ENCODE measurements at regions not wholly inside any gene's neighbourhood (a gene's known extent, or its start where the extent isn't known, plus 50 kb on each side); places are given as distances from the start of the nearest gene placed in this dataset.

GRCh38 chr16:54212893-54213292 is 73.7 kb downstream of the IRX3 start:
- no peak for TF ChIP-seq CTCF (conservative IDR thresholded peaks at IDR 0.05)
- WGBS, 2 experiments (ENCODE audit: insufficient coverage in 1 of 2, insufficient read length in 1 of 2): 93% methylated on average over 9 to 10 of the region's 10 CpGs
- H3K4me3 ChIP-seq (ENCODE audit: low read length): no peak overlapping the region
- no peak overlapping the region for H3K9ac ChIP-seq (ENCODE audit: extremely low read depth, low read length, poor library complexity, severe bottlenecking)
- Mint-ChIP-seq H3K9me3 (no peaks in the 10 kb centered on the region), H3K4me3 (no peak overlapping the region), H3K4me1 (peaks cover 40% of the 10 kb centered on the region), H3K27me3 (ENCODE audit: insufficient read depth) (peaks cover 8% of the 10 kb centered on the region), H3K36me3 (ENCODE audit: low read depth) (no peaks in the 10 kb centered on the region), H3K27ac (no peak overlapping the region)
- no peaks in the 10 kb centered on the region for H3K36me3 ChIP-seq (ENCODE audit: control insufficient read depth, insufficient read depth, low read length)
- no peak overlapping the region for H3K27ac ChIP-seq (ENCODE audit: low read depth, low read length)
- no peak for DNase-seq
- no peaks in the 10 kb centered on the region for H3K9me3 ChIP-seq (ENCODE audit: control insufficient read depth, low read length)
- H3K27me3 ChIP-seq (ENCODE audit: control insufficient read depth, insufficient read depth, low read length, poor library complexity, severe bottlenecking): no peaks in the 10 kb centered on the region
- H3K4me1 ChIP-seq (ENCODE audit: control insufficient read depth, insufficient read depth, low read length): peaks cover 13% of the 10 kb centered on the region

- Mint-ChIP-seq H3K27ac (peak overlapping the region; percentile 59), H3K4me1 (peaks cover 48% of the 10 kb centered on the region), H3K27me3 (ENCODE audit: insufficient read depth) (peaks cover 22% of the 10 kb centered on the region), H3K9me3 (no peaks in the 10 kb centered on the region), H3K36me3 (ENCODE audit: low read depth) (no peaks in the 10 kb centered on the region), H3K4me3 (no peak overlapping the region)
- Histone ChIP-seq H3K4me3 (ENCODE audit: low read length) (no peak overlapping the region), H3K36me3 (ENCODE audit: control insufficient read depth, insufficient read depth, low read length) (no peaks in the 10 kb centered on the region), H3K27me3 (ENCODE audit: control insufficient read depth, insufficient read depth, low read length, poor library complexity, severe bottlenecking) (peaks cover 3% of the 10 kb centered on the region), H3K4me1 (ENCODE audit: control insufficient read depth, insufficient read depth, low read length) (peaks cover 13% of the 10 kb centered on the region), H3K27ac (ENCODE audit: low read depth, low read length) (no peak overlapping the region), H3K9me3 (ENCODE audit: control insufficient read depth, low read length) (no peaks in the 10 kb centered on the region), H3K9ac (ENCODE audit: extremely low read depth, low read length, poor library complexity, severe bottlenecking) (no peak overlapping the region)
- no peak for DNase-seq
- WGBS, 2 experiments (ENCODE audit: insufficient coverage in 1 of 2, insufficient read length in 1 of 2): 66 to 72% methylated on average over 5 of the region's 5 CpGs
- TF ChIP-seq CTCF (conservative IDR thresholded peaks at IDR 0.05): no peak
These were observed 75.4 kb downstream of the IRX3 start for GRCh38 chr16:54211203-54211602.

GRCh38 chr16:54210452-54211125 is 76.0 kb downstream of the IRX3 start:
- no peak overlapping the region for H3K9ac ChIP-seq (ENCODE audit: extremely low read depth, low read length, poor library complexity, severe bottlenecking)
- no peak overlapping the region for H3K4me3 ChIP-seq (ENCODE audit: low read length)
- 90 to 96% methylated on average over 9 to 16 of the region's 16 CpGs for WGBS, 2 experiments (ENCODE audit: insufficient coverage in 1 of 2, insufficient read length in 1 of 2)
- Mint-ChIP-seq H3K4me1 (peaks cover 48% of the 10 kb centered on the region), H3K36me3 (ENCODE audit: low read depth) (no peaks in the 10 kb centered on the region), H3K4me3 (no peak overlapping the region), H3K9me3 (no peaks in the 10 kb centered on the region), H3K27me3 (ENCODE audit: insufficient read depth) (peaks cover 25% of the 10 kb centered on the region), H3K27ac (no peak overlapping the region)
- H3K27me3 ChIP-seq (ENCODE audit: control insufficient read depth, insufficient read depth, low read length, poor library complexity, severe bottlenecking): peaks cover 3% of the 10 kb centered on the region
- no peaks in the 10 kb centered on the region for H3K36me3 ChIP-seq (ENCODE audit: control insufficient read depth, insufficient read depth, low read length)
- no peak for TF ChIP-seq CTCF (conservative IDR thresholded peaks at IDR 0.05)
- no peak for DNase-seq
- no peaks in the 10 kb centered on the region for H3K9me3 ChIP-seq (ENCODE audit: control insufficient read depth, low read length)
- peaks cover 13% of the 10 kb centered on the region for H3K4me1 ChIP-seq (ENCODE audit: control insufficient read depth, insufficient read depth, low read length)
- no peak overlapping the region for H3K27ac ChIP-seq (ENCODE audit: low read depth, low read length)

Data from endodermal cell (in vitro differentiated cells).